Fibroblast of lung (primary cell): ENCODE measurements at regions not wholly inside any gene's neighbourhood (a gene's known extent, or its start where the extent isn't known, plus 50 kb on each side); places are given as distances from the start of the nearest gene placed in this dataset.

Source experiments
- DNase-seq, 2 donors: peaks; one replicate each; pipeline versions ENCODE4 v3.0.0 to v3.0.0-alpha.2; 2010; ENCODE audit warnings: low read depth in 2 of 2
- H2AFZ ChIP-seq: 2 replicates; pipeline ENCODE4 v1.5.1; 2012; ENCODE audit warnings: low read length, control low read depth, inconsistent platforms
- H3K27ac ChIP-seq: 2 replicates; pipeline ENCODE4 v1.5.1; 2011; ENCODE audit warnings: low read length, control low read depth; ENCODE audit not compliant: insufficient read depth
- H3K27me3 ChIP-seq: 2 replicates; pipeline ENCODE4 v1.5.1; 2011; ENCODE audit warnings: mild to moderate bottlenecking, low read length; ENCODE audit not compliant: control insufficient read depth, insufficient read depth
- H3K36me3 ChIP-seq: 2 replicates; pipeline ENCODE4 v1.5.1; 2011; ENCODE audit warnings: low read length; ENCODE audit not compliant: control insufficient read depth, insufficient read depth
- H3K4me1 ChIP-seq: 2 replicates; pipeline ENCODE4 v1.5.1; 2011; ENCODE audit warnings: low read length; ENCODE audit not compliant: control insufficient read depth, insufficient read depth; ENCODE audit errors: extremely low read depth
- H3K4me2 ChIP-seq: 2 replicates; pipeline ENCODE4 v1.5.1; 2011; ENCODE audit warnings: low read length, control low read depth; ENCODE audit not compliant: insufficient read depth; ENCODE audit errors: extremely low read depth
- H3K4me3 ChIP-seq, 4 experiments: fragments of 200-600 bp in 1 of 4; sonication (generic) in 1 of 4; replicated peaks in 1 of 4; 2 replicates each; pipeline ENCODE4 v1.5.1; 2011 to 2016; ENCODE audit warnings: low read length in 4 of 4, low read depth in 3 of 4, mild to moderate bottlenecking in 3 of 4, control low read depth in 2 of 4, inconsistent platforms in 1 of 4, mixed read lengths in 1 of 4; ENCODE audit not compliant: insufficient read depth in 1 of 4; ENCODE audit errors: control extremely low read depth in 1 of 4
- H3K79me2 ChIP-seq: 2 replicates; pipeline ENCODE4 v1.5.1; 2012; ENCODE audit warnings: mild to moderate bottlenecking, low read length, inconsistent platforms; ENCODE audit not compliant: control insufficient read depth, insufficient read depth
- H3K9ac ChIP-seq: 2 replicates; pipeline ENCODE4 v1.5.1; 2011; ENCODE audit warnings: mild to moderate bottlenecking, low read length, control low read depth; ENCODE audit not compliant: insufficient read depth
- H3K9me3 ChIP-seq: 2 replicates; pipeline ENCODE4 v1.5.1; 2012; ENCODE audit warnings: low read depth, low read length; ENCODE audit not compliant: control insufficient read depth, insufficient read depth
- H4K20me1 ChIP-seq: 2 replicates; pipeline ENCODE4 v1.5.1; 2011; ENCODE audit warnings: low read length; ENCODE audit not compliant: control insufficient read depth, insufficient read depth; ENCODE audit errors: extremely low read depth
- EZH2 ChIP-seq: IDR thresholded peaks from 2 replicates; pipeline ENCODE4 v1.5.1; 2012; ENCODE audit warnings: low read length, control low read depth, mild to moderate bottlenecking; ENCODE audit errors: missing control alignments
- TF ChIP-seq, protein P1 (sequence below), 2 donors: IDR thresholded peaks in 1 of 2; conservative IDR thresholded peaks in 1 of 2; 1 replicate in 1 of 2; 2 replicates in 1 of 2; pipeline ENCODE4 v1.5.1; 2011 to 2012; ENCODE audit warnings: low read length in 2 of 2, control low read depth in 1 of 2, inconsistent platforms in 1 of 2, low read depth in 1 of 2, mild to moderate bottlenecking in 1 of 2

DNA sequence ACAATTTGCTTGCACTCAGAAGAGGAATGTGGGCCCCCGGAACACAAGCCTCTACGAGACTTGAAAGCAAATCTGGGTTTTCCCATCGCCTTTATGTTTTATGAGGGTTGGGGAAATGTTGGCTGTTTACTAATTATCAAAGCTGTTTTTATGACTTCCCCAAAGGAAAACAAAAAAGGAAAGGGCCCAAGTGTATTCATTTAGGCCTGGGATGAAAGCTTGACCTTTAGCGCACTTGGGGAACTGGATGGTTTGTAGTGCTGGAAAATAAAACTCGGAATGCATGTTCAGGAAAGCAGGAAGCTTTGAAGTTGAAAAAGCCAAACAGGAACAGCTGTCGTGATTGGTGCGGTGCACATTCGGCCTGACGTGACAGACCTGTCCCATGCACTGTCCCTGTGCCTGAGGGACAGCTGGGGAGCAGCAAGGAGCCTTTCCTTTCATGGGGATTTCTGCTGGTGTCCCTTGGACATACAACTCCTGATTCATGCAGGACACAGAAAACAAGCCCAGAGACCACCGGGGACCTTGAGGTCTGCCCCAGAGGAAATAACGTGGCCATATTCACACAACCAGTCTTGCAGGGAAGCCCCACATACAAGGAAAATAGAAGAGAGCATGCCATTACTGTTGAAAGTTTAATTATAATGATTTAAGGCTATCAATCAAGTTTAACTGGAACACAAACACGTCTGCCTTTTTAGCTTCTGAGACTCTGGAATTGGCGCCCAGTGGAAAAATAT, 169.7 kb upstream of the APCDD1 start:
- Histone ChIP-seq H3K9me3 (no peaks in the 10 kb centered on the region), H4K20me1 (no peaks in the 10 kb centered on the region), H3K36me3 (no peaks in the 10 kb centered on the region), H3K27me3 (peaks cover 3% of the 10 kb centered on the region), H3K4me1 (no peaks in the 10 kb centered on the region), H3K4me2 (no peak overlapping the region), H3K79me2 (no peaks in the 10 kb centered on the region), H3K9ac (no peak overlapping the region), H3K4me3 (no peak overlapping the region), H2AFZ (no peak overlapping the region), H3K27ac (no peak overlapping the region)
- TF ChIP-seq EZH2: no peak
- TF ChIP-seq, protein P1, sequence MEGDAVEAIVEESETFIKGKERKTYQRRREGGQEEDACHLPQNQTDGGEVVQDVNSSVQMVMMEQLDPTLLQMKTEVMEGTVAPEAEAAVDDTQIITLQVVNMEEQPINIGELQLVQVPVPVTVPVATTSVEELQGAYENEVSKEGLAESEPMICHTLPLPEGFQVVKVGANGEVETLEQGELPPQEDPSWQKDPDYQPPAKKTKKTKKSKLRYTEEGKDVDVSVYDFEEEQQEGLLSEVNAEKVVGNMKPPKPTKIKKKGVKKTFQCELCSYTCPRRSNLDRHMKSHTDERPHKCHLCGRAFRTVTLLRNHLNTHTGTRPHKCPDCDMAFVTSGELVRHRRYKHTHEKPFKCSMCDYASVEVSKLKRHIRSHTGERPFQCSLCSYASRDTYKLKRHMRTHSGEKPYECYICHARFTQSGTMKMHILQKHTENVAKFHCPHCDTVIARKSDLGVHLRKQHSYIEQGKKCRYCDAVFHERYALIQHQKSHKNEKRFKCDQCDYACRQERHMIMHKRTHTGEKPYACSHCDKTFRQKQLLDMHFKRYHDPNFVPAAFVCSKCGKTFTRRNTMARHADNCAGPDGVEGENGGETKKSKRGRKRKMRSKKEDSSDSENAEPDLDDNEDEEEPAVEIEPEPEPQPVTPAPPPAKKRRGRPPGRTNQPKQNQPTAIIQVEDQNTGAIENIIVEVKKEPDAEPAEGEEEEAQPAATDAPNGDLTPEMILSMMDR (conservative IDR thresholded peaks at IDR 0.05 in 1 of 2, IDR thresholded peaks at IDR 0.05 in 1 of 2; ENCODE audit: low read depth in 1 of 2, low read length in 2 of 2): no peak
- DNase-seq: no peak

DNA sequence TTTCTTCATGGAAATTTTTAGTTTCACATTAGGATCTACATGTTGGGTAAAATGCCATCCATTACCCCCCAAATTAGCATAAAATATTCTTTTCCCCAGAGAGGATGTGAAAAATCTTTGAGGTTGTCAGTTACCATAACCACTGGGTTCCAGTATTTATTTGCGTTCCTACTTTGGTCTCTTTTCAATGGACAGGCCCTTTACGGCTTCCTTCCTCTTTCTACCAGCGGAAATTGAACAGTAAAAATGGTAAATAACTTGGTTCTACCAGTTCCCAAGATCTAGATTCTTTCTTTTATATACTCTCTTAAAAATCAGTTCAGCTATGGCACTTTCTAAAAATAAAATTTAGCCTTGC, 169.2 kb upstream of the APCDD1 start:
- no peaks in the 10 kb centered on the region for H3K4me1 ChIP-seq
- H3K79me2 ChIP-seq: no peaks in the 10 kb centered on the region
- no peak for DNase-seq
- H3K9me3 ChIP-seq: no peaks in the 10 kb centered on the region
- no peak overlapping the region for H3K4me3 ChIP-seq
- H3K27ac ChIP-seq: no peak overlapping the region
- H3K9ac ChIP-seq: no peak overlapping the region
- no peaks in the 10 kb centered on the region for H3K36me3 ChIP-seq
- no peaks in the 10 kb centered on the region for H4K20me1 ChIP-seq
- no peak for TF ChIP-seq EZH2
- TF ChIP-seq, protein P1 (conservative IDR thresholded peaks at IDR 0.05 in 1 of 2, IDR thresholded peaks at IDR 0.05 in 1 of 2; ENCODE audit: low read depth in 1 of 2, low read length in 2 of 2): no peak
- H3K27me3 ChIP-seq: peaks cover 3% of the 10 kb centered on the region
- no peak overlapping the region for H2AFZ ChIP-seq
- no peak overlapping the region for H3K4me2 ChIP-seq

DNA sequence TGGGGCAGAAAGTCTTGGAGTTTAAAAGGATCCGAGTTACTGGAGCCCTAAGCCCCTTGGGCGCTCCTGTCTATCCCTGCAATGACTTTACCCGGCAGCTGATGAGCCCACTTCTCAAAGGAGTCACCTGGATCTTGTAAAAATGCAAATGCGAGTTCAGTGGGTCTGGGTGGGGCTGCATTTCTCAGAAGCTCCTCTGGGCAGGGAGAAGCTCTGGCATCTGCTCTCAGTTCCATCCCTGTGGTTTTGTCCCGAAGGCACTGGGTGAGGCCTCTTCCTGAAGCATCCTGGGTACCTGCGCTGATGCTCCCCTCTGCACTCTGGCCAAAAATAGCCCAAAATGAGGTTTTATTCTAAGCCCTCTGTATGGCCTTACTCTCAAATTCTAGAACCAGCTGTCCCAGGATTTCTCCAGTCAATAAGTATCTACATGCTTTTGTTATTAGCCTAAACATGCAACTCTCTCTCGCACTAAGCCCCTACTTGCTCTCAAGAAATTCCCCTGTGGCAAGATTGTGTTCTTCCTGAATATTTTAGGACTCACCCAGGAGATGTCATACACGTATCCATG, 167.8 kb upstream of the APCDD1 start:
- Histone ChIP-seq H3K9ac (no peak overlapping the region), H3K4me2 (no peak overlapping the region), H3K36me3 (no peaks in the 10 kb centered on the region), H4K20me1 (no peaks in the 10 kb centered on the region), H3K79me2 (no peaks in the 10 kb centered on the region), H3K27ac (no peak overlapping the region), H3K27me3 (peaks cover 3% of the 10 kb centered on the region), H3K4me3 (no peak overlapping the region), H3K4me1 (no peaks in the 10 kb centered on the region), H2AFZ (no peak overlapping the region), H3K9me3 (no peaks in the 10 kb centered on the region)
- TF ChIP-seq, protein P1 (conservative IDR thresholded peaks at IDR 0.05 in 1 of 2, IDR thresholded peaks at IDR 0.05 in 1 of 2; ENCODE audit: low read depth in 1 of 2, low read length in 2 of 2): no peak
- TF ChIP-seq EZH2: no peak
- no peak for DNase-seq
